ENCODE measurements at regions not wholly inside any gene's neighbourhood (a gene's known extent, or its start where the extent isn't known, plus 50 kb on each side); places are given as distances from the start of the nearest gene placed in this dataset.

DNA sequence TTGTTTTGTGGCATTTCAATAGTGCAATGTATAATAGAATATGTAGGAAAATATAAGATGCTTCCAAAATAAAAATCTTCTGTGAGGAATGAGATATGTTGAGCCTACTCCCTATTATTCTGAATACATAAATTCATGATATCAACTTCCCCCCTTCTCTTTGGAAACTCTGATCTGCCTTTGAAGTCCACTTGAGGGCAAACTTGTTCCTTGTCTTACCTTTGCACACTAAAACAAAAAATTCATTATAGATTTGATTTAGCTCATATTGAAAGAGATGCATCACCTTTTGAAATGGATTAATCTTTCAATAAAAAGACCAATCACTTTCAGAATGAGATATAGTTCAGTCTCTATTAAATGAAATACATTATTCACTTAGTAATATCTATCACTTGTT, 580.7 kb upstream of the ADGRL4 start:
- TF ChIP-seq, protein P1, sequence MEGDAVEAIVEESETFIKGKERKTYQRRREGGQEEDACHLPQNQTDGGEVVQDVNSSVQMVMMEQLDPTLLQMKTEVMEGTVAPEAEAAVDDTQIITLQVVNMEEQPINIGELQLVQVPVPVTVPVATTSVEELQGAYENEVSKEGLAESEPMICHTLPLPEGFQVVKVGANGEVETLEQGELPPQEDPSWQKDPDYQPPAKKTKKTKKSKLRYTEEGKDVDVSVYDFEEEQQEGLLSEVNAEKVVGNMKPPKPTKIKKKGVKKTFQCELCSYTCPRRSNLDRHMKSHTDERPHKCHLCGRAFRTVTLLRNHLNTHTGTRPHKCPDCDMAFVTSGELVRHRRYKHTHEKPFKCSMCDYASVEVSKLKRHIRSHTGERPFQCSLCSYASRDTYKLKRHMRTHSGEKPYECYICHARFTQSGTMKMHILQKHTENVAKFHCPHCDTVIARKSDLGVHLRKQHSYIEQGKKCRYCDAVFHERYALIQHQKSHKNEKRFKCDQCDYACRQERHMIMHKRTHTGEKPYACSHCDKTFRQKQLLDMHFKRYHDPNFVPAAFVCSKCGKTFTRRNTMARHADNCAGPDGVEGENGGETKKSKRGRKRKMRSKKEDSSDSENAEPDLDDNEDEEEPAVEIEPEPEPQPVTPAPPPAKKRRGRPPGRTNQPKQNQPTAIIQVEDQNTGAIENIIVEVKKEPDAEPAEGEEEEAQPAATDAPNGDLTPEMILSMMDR (IDR thresholded peaks at IDR 0.05), result no peak
- no peak for TF ChIP-seq POLR2A (IDR thresholded peaks at IDR 0.05)
